ENCODE measurements at regions not wholly inside any gene's neighbourhood (a gene's known extent, or its start where the extent isn't known, plus 50 kb on each side); places are given as distances from the start of the nearest gene placed in this dataset.

- 30% methylated on average over 2 of the region's 3 CpGs; no CpG with 5 or more reads in 1 of the 2 experiments for WGBS, 2 experiments (ENCODE audit: extremely low coverage in 2 of 2, insufficient read length in 1 of 2)
- H3K36me3 ChIP-seq (ENCODE audit: control insufficient read depth, insufficient read depth, low read length): no peaks in the 10 kb centered on the region
- H3K4me1 ChIP-seq (ENCODE audit: control insufficient read depth, insufficient read depth, low read length): no peaks in the 10 kb centered on the region
- TF ChIP-seq FOS (IDR thresholded peaks at IDR 0.05; ENCODE audit: low read depth, low read length) (no peak), RCOR1 (IDR thresholded peaks at IDR 0.05; ENCODE audit: insufficient replicate concordance, low read length) (no peak), RFX5 (IDR thresholded peaks at IDR 0.05; ENCODE audit: low read depth, low read length) (no peak), CHD1 (IDR thresholded peaks at IDR 0.05; ENCODE audit: low read depth, low read length) (no peak), BHLHE40 (IDR thresholded peaks at IDR 0.05; ENCODE audit: low read depth, low read length) (no peak), CEBPB (IDR thresholded peaks at IDR 0.05; ENCODE audit: low read depth, low read length) (no peak), NFE2L2 (IDR thresholded peaks at IDR 0.05; ENCODE audit: low read depth, low read length) (no peak), MAZ (IDR thresholded peaks at IDR 0.05; ENCODE audit: borderline replicate concordance, low read depth, low read length) (no peak), MXI1 (IDR thresholded peaks at IDR 0.05; ENCODE audit: borderline replicate concordance, low read depth, low read length) (no peak), POLR2A (IDR thresholded peaks at IDR 0.05; ENCODE audit: low read depth, low read length) (no peak), MAFK (IDR thresholded peaks at IDR 0.05; ENCODE audit: low read depth, low read length) (no peak), RAD21 (IDR thresholded peaks at IDR 0.05; ENCODE audit: low read length) (no peak), SMC3 (IDR thresholded peaks at IDR 0.05; ENCODE audit: low read depth, low read length) (no peak), ELK1 (IDR thresholded peaks at IDR 0.05; ENCODE audit: borderline replicate concordance, low read depth, low read length) (no peak)
- TF ChIP-seq, protein P1, sequence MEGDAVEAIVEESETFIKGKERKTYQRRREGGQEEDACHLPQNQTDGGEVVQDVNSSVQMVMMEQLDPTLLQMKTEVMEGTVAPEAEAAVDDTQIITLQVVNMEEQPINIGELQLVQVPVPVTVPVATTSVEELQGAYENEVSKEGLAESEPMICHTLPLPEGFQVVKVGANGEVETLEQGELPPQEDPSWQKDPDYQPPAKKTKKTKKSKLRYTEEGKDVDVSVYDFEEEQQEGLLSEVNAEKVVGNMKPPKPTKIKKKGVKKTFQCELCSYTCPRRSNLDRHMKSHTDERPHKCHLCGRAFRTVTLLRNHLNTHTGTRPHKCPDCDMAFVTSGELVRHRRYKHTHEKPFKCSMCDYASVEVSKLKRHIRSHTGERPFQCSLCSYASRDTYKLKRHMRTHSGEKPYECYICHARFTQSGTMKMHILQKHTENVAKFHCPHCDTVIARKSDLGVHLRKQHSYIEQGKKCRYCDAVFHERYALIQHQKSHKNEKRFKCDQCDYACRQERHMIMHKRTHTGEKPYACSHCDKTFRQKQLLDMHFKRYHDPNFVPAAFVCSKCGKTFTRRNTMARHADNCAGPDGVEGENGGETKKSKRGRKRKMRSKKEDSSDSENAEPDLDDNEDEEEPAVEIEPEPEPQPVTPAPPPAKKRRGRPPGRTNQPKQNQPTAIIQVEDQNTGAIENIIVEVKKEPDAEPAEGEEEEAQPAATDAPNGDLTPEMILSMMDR (conservative IDR thresholded peaks at IDR 0.05; ENCODE audit: low read depth, low read length): no peak
- TF ChIP-seq, protein P2, sequence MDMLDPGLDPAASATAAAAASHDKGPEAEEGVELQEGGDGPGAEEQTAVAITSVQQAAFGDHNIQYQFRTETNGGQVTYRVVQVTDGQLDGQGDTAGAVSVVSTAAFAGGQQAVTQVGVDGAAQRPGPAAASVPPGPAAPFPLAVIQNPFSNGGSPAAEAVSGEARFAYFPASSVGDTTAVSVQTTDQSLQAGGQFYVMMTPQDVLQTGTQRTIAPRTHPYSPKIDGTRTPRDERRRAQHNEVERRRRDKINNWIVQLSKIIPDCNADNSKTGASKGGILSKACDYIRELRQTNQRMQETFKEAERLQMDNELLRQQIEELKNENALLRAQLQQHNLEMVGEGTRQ (IDR thresholded peaks at IDR 0.05; ENCODE audit: low read depth, low read length): no peak
- no peak overlapping the region for H3K18ac ChIP-seq (ENCODE audit: low read depth, low read length)
- no peak overlapping the region for H2BK5ac ChIP-seq (ENCODE audit: low read depth, low read length, poor library complexity, severe bottlenecking)
- peaks cover 12% of the 10 kb centered on the region; the same call in 1 of the 2 replicates for H3K9me3 ChIP-seq (ENCODE audit: control insufficient read depth, insufficient read depth, low read length)
- no peak overlapping the region for H3K27ac ChIP-seq (ENCODE audit: insufficient read depth, low read length)
- H2AK9ac ChIP-seq (replicated peaks; ENCODE audit: low read depth, low read length, poor library complexity): no peak overlapping the region
- DNase-seq: no peak
- no peak overlapping the region for H3K4me2 ChIP-seq (ENCODE audit: low read depth, low read length)
- H2AK5ac ChIP-seq (ENCODE audit: low read depth, low read length): no peak overlapping the region
- no peak overlapping the region for H3K4ac ChIP-seq (ENCODE audit: low read depth, low read length)
- dilution Hi-C loops (cut with HindIII; ENCODE audit: low sequenced_read_pairs, unreplicated experiment) (no loop called here), in situ Hi-C loops (cut with MboI; ENCODE audit: low sequenced_read_pairs) (no loop called here), intact Hi-C loops (cut with micrococcal nuclease) (no loop called here)
- no peak overlapping the region for H2BK120ac ChIP-seq (ENCODE audit: low read depth, low read length)
- no peak overlapping the region for H2BK15ac ChIP-seq (ENCODE audit: low read depth, low read length)
- no TSS peak for BruUV-seq (replicated peaks)
- H4K8ac ChIP-seq (ENCODE audit: low read depth in 2 of 2, low read length in 2 of 2): no peak overlapping the region
- POLR2A ChIA-PET (ENCODE audit: unreplicated experiment): no interaction called here
- no peak overlapping the region for H3K14ac ChIP-seq (replicated peaks; ENCODE audit: low read depth, low read length)
- no peak overlapping the region for H3K56ac ChIP-seq (ENCODE audit: extremely low read depth, insufficient read depth, low read length)
- no peak overlapping the region for H2BK20ac ChIP-seq (ENCODE audit: low read depth, low read length)
- H4K91ac ChIP-seq (ENCODE audit: insufficient read depth, low read depth, low read length): no peak overlapping the region
- H4K5ac ChIP-seq (ENCODE audit: low read depth, low read length): no peak overlapping the region
- ATAC-seq (ENCODE audit: low read depth): no peak
- no peak overlapping the region for H3K23ac ChIP-seq (ENCODE audit: low read depth, low read length)
- no peak overlapping the region for H3K9ac ChIP-seq (ENCODE audit: low read depth, low read length)
- H2AFZ ChIP-seq (replicated peaks; ENCODE audit: low read length, poor library complexity): no peak overlapping the region
- no peaks in the 10 kb centered on the region for H3K9me1 ChIP-seq (ENCODE audit: insufficient read depth, low read length)
- no peak overlapping the region for H3K4me3 ChIP-seq (ENCODE audit: insufficient read depth, low read depth, low read length)
- CTCF ChIA-PET: no interaction called here
- no peaks in the 10 kb centered on the region for H3K27me3 ChIP-seq (ENCODE audit: control insufficient read depth, insufficient read depth, low read length)
- H3K79me1 ChIP-seq (ENCODE audit: low read depth in 1 of 2, low read length in 2 of 2): no peaks in the 10 kb centered on the region
- H4K20me1 ChIP-seq (ENCODE audit: insufficient read depth, low read length): no peaks in the 10 kb centered on the region
Measured at GRCh38 chr5:24367216-24367615, 277.6 kb downstream of the CDH10 start.

All from IMR-90 (cell line).